ENCODE measurements at regions not wholly inside any gene's neighbourhood (a gene's known extent, or its start where the extent isn't known, plus 50 kb on each side); places are given as distances from the start of the nearest gene placed in this dataset.

DNA sequence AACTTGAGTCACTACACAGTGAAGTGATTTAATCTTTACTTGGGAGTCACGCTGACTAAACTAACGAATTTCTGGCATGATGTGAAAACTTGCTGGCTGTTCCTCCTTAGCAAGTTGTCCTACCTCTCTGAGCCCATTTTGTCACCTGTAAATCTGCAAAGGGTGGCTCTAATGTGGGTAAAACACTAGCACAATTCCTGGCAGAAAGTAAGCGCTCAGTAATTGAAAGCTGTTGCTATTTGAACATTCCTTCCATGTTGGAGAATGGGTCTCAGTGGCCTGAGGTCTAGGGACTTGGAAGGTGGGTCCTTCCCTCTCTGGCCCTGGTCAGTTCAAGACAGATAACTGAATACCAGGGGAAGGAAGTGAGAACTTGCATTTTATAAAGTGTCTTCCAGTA, 309.0 kb upstream of the PROX1 start:
- no peaks in the 10 kb centered on the region for H3K36me3 Mint-ChIP-seq (ENCODE audit: insufficient read depth)
- no peaks in the 10 kb centered on the region for H3K27me3 Mint-ChIP-seq
- H3K4me1 Mint-ChIP-seq (ENCODE audit: low read depth): no peaks in the 10 kb centered on the region
- TF ChIP-seq, protein P1, sequence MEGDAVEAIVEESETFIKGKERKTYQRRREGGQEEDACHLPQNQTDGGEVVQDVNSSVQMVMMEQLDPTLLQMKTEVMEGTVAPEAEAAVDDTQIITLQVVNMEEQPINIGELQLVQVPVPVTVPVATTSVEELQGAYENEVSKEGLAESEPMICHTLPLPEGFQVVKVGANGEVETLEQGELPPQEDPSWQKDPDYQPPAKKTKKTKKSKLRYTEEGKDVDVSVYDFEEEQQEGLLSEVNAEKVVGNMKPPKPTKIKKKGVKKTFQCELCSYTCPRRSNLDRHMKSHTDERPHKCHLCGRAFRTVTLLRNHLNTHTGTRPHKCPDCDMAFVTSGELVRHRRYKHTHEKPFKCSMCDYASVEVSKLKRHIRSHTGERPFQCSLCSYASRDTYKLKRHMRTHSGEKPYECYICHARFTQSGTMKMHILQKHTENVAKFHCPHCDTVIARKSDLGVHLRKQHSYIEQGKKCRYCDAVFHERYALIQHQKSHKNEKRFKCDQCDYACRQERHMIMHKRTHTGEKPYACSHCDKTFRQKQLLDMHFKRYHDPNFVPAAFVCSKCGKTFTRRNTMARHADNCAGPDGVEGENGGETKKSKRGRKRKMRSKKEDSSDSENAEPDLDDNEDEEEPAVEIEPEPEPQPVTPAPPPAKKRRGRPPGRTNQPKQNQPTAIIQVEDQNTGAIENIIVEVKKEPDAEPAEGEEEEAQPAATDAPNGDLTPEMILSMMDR (IDR thresholded peaks at IDR 0.05; ENCODE audit: unreplicated experiment): no peak
- no peaks in the 10 kb centered on the region for H3K9me3 Mint-ChIP-seq (ENCODE audit: low read depth)
- H3K4me3 Mint-ChIP-seq (ENCODE audit: low read depth): no peak overlapping the region
- H3K27ac Mint-ChIP-seq: no peak overlapping the region
- no peak for DNase-seq (ENCODE audit: low spot score, unreplicated experiment)

DNA sequence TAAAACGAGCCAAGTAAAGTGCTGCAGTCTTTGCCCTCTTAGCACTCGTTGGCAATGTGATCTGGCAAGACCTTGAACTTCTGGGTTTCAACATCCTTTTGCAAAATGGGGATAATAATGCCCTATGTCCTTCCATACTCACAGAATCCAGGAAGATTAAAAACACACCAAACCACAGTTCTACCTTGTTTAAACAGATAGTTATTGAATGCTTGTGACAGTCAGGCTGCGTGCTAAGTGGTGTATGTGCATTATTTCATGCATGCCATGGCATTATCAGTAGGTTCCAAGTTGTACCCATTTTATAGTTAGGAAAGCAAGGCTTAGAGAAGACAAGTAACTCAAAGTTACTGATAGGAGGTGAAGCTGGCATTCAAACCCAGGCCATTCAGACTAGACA, 308.6 kb upstream of the PROX1 start:
- Mint-ChIP-seq H3K4me1 (ENCODE audit: low read depth) (no peaks in the 10 kb centered on the region), H3K4me3 (ENCODE audit: low read depth) (no peak overlapping the region), H3K36me3 (ENCODE audit: insufficient read depth) (no peaks in the 10 kb centered on the region), H3K27me3 (no peaks in the 10 kb centered on the region), H3K27ac (no peak overlapping the region), H3K9me3 (ENCODE audit: low read depth) (no peaks in the 10 kb centered on the region)
- TF ChIP-seq, protein P1 (IDR thresholded peaks at IDR 0.05; ENCODE audit: unreplicated experiment): no peak
- DNase-seq (ENCODE audit: low spot score, unreplicated experiment): no peak

DNA sequence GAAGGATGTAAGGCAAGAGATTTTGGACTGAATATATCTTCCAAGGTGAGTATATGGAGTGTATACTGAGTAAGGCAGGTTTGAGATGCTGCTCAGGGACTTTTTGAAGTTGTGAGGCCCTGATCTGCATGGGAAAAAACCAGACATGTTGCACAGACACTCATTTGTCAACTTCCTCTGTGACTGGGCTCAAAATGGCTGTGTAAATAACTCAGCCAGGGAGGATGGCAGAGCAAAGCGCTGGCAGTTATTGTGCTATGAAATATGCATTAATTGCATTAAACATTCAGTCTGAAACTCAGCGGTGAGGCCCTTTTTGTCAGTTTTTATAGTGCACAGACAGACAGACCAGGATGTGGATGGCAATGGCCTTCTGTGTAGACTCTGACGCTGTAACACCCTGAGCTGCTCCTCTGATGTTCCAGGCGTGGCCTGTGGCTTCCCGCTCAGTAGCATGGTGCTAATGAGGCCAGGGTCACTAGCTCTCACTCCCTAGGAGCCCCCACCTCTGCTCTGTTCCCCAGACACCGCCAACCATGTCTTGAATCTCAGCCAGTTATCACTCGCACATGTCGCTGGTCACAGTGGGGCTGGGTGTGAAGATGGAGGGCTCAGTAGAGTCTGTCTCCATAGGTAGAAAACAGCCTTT, 307.0 kb upstream of the PROX1 start:
- no peak for DNase-seq (ENCODE audit: low spot score, unreplicated experiment)
- TF ChIP-seq, protein P1 (IDR thresholded peaks at IDR 0.05; ENCODE audit: unreplicated experiment): no peak
- Mint-ChIP-seq H3K9me3 (ENCODE audit: low read depth) (no peaks in the 10 kb centered on the region), H3K4me3 (ENCODE audit: low read depth) (no peak overlapping the region), H3K36me3 (ENCODE audit: insufficient read depth) (no peaks in the 10 kb centered on the region), H3K27me3 (no peaks in the 10 kb centered on the region), H3K27ac (no peak overlapping the region), H3K4me1 (ENCODE audit: low read depth) (no peaks in the 10 kb centered on the region)

DNA sequence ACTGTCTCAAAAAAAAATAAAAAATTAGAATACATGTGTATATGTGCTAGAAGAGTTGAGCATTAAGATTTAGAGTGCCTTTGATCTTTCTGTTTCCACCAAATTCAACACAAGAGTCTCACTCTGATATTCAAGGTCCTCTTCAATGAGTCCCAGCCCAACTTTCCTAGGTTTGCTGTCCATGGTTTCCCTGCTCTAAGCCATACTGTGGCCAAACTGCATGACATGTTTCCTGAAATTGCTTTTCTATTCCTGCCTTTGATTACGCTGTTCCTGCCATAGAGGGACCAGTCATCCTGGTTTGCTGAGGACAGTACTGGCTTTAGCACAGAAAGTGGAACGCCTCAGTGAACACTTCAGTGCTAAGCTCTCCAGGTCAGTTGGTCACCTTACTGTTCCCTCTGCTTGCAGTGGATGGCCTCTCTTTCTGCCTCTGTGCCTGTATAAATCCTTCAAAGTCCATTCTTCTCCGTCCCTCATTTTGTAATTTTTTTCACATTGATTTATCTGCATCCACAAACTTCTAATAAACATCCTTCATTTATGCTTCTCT, 305.9 kb upstream of the PROX1 start:
- H3K4me3 Mint-ChIP-seq (ENCODE audit: low read depth): no peak overlapping the region
- H3K36me3 Mint-ChIP-seq (ENCODE audit: insufficient read depth): no peaks in the 10 kb centered on the region
- H3K27me3 Mint-ChIP-seq: no peaks in the 10 kb centered on the region
- no peaks in the 10 kb centered on the region for H3K9me3 Mint-ChIP-seq (ENCODE audit: low read depth)
- H3K27ac Mint-ChIP-seq: no peak overlapping the region
- TF ChIP-seq, protein P1 (IDR thresholded peaks at IDR 0.05; ENCODE audit: unreplicated experiment): no peak
- no peaks in the 10 kb centered on the region for H3K4me1 Mint-ChIP-seq (ENCODE audit: low read depth)
- no peak for DNase-seq (ENCODE audit: low spot score, unreplicated experiment)

DNA sequence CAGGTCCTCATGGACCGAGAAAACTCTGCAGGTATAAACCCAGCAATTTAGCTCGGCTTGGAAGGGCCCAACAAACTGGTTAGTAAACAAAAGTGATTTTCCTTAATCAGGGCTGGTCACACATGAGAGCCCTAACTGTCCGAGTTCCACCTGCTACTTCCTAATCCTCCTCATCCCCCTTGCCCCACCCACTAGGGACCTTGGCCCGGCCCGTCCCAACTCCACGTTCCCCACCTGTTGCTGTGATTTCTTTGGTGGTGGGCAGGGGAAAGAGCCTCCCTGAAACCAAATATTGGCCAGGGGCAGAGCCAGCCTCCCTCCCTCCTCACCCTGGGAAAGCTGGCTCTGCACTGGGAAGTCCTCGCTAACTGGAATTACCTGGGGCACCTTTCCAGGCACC, 304.2 kb upstream of the PROX1 start:
- Mint-ChIP-seq H3K9me3 (ENCODE audit: low read depth) (no peaks in the 10 kb centered on the region), H3K36me3 (ENCODE audit: insufficient read depth) (no peaks in the 10 kb centered on the region), H3K27me3 (peaks cover 1% of the 10 kb centered on the region), H3K4me3 (ENCODE audit: low read depth) (no peak overlapping the region), H3K4me1 (ENCODE audit: low read depth) (no peaks in the 10 kb centered on the region), H3K27ac (no peak overlapping the region)
- DNase-seq (ENCODE audit: low spot score, unreplicated experiment): no peak
- TF ChIP-seq, protein P1 (IDR thresholded peaks at IDR 0.05; ENCODE audit: unreplicated experiment): no peak

Data from progenitor cell of endocrine pancreas (in vitro differentiated cells).